Fibroblast of the aortic adventitia (primary cell): ENCODE measurements at regions not wholly inside any gene's neighbourhood (a gene's known extent, or its start where the extent isn't known, plus 50 kb on each side); places are given as distances from the start of the nearest gene placed in this dataset.

ENCODE experiments used
- DNase-seq: peaks from one replicate; pipeline ENCODE4 v3.0.0-alpha.2; 2010; ENCODE audit warnings: low read depth
- H3K4me3 ChIP-seq: 2 replicates; pipeline ENCODE4 v1.5.1; 2011; ENCODE audit warnings: low read depth, mild to moderate bottlenecking, control low read depth, low read length, moderate library complexity
- TF ChIP-seq, protein P1 (sequence below): IDR thresholded peaks from 2 replicates; pipeline ENCODE4 v1.5.1; 2011; ENCODE audit warnings: mild to moderate bottlenecking, low read length, control low read depth, inconsistent platforms; ENCODE audit not compliant: insufficient read depth

DNA sequence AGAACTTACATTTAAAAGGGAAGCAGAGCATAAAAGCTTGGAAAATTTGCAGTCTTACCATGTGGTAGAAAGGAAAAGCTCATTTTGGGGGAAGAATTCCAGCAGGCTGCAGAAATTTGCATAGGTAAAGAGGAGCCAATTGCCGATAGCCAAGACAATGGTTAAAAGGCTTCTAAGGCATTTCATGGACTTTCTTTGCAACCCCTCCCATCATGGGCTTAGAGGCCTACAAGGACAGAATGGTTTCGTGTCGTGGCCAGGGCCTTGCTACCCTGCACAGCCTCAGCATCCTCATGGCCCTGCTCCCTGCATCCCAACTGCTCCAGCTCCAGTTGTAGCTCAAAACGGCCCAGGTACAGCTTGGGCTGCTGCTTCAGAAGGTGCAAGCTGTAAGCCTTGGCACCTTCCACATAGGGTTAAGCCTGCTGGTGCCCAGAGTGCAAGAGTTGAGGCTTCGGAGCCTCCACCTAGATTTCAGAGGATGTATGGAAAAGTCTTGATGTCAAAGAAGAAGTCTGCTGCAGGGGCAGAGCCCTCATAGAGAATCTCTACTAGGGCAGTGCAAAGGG, 420.3 kb downstream of the PCDH17 start:
- TF ChIP-seq, protein P1, sequence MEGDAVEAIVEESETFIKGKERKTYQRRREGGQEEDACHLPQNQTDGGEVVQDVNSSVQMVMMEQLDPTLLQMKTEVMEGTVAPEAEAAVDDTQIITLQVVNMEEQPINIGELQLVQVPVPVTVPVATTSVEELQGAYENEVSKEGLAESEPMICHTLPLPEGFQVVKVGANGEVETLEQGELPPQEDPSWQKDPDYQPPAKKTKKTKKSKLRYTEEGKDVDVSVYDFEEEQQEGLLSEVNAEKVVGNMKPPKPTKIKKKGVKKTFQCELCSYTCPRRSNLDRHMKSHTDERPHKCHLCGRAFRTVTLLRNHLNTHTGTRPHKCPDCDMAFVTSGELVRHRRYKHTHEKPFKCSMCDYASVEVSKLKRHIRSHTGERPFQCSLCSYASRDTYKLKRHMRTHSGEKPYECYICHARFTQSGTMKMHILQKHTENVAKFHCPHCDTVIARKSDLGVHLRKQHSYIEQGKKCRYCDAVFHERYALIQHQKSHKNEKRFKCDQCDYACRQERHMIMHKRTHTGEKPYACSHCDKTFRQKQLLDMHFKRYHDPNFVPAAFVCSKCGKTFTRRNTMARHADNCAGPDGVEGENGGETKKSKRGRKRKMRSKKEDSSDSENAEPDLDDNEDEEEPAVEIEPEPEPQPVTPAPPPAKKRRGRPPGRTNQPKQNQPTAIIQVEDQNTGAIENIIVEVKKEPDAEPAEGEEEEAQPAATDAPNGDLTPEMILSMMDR, result no peak
- no peak overlapping the region for H3K4me3 ChIP-seq

DNA sequence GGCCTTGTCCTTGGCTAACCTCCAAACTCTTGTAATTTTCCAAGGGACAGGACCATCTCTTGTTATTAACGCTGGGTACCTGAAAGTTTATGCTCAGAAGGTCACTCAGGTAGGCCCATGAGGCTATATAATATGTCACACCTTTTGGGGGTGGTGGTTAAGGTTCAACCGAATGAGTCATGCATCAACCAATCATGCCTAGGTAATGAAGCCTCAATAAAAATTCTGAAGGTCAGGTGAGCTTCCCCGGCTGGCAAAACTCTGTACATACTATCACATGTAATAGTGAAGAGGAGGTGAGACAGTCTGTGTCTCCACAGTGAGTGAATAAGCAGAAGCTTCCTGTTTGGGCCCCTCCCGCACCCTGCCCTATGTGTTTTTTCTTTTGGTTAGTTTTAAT, 424.9 kb downstream of the PCDH17 start:
- TF ChIP-seq, protein P1, result no peak
- no peak overlapping the region for H3K4me3 ChIP-seq
- DNase-seq, result no peak

More for the DNA sequence above, 420.3 kb downstream of the PCDH17 start:
- no peak for DNase-seq

DNA sequence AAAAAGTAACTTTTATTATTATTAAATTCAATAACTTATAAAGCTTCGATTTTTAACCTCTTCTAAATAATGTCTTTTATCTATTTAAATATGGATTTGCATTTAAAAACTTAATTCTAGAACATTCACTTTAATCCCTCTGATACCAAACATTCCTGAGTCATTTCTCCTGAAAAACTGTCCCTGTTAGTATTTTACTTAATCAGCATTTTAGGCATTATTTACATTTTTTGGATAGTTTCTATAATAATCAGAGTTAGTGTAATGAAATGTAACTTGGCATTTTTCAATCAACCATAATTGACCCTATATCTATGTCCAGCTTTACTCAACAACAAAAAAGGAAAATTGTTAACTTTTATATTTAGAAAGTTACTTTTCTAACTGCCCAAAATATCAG, 428.1 kb downstream of the PCDH17 start:
- no peak for DNase-seq
- TF ChIP-seq, protein P1, result no peak
- H3K4me3 ChIP-seq, result no peak overlapping the region

DNA sequence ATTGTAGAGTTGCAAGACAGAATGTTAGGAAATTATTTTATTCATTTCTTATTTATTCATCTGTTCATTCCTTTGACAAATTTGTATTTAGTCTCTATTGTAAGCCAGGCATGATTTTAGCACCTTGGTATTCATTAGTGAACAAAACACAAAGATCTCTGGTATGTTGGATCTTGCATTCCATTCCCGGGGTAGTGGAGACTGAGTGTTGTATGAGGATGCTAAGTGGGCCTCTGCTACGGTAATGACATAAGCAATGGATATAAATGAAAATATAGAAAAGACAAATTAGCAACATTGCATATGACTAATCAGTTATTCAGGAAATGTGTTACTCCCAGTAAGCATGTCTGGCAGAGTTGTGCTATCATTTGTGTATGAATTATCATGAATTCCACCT, 449.3 kb downstream of the PCDH17 start:
- TF ChIP-seq, protein P1, result no peak
- DNase-seq, result no peak
- no peak overlapping the region for H3K4me3 ChIP-seq

DNA sequence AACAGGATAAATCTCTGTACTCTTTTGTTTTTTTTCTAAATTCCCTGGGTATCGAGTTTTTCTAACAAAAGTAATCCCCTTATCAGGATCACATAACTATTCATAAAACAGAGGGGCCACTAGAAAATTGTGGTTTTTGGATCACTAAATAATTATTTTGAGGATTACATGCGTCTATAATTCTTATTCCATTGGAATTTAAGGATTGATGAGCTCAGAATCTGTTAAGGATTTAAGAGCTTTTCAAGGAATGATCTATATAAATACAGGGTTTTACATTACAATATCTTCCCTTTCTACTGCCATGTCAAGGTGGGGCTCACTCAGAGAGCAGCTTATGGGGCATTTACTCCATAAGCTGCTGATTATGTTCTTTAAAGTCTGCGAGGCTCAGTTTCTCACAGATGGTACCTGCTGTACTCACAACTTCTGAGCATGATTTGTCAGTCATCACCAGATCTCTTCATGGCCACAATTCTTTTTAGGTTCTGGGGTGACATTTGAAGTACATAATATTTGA, 449.8 kb downstream of the PCDH17 start:
- no peak overlapping the region for H3K4me3 ChIP-seq
- TF ChIP-seq, protein P1, result no peak
- DNase-seq, result no peak

DNA sequence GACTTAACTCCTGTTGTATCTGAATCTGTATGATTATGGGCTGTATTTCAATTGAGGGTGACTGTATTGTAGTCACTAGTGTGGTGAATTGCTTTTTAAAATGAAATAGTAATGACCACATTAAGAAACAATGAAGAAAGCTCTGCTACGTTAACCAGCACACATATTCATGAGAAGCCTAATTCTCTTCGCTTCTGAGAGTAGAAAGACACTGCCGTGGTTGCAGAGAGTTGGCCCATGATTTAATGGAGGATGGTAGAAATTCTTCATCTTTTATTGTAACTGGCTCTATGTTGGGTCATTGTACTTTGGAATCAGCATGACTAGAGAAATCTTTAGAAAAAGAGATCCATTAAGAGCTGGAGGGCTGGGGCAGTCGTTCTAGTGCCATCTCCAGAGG, 451.5 kb downstream of the PCDH17 start:
- TF ChIP-seq, protein P1, result no peak
- H3K4me3 ChIP-seq, result no peak overlapping the region
- no peak for DNase-seq

DNA sequence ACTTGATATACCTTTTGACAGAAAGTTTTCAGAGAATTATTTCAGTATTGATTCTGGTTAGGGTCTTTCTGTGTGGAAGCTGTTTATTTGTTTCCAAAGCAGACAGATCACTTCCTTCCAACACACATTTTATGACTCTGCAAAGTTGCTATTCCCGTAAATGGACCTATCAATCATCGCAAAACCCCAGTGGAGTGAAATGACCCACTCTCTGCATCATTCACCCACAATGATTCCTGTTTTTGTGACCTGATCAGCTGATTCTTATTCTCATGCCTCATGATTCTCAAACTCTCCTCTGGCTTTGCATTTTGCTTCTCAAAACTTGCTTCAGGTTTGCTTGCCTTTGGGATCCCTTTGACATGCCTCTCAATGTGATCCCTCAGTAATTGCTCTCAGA, 453.7 kb downstream of the PCDH17 start:
- TF ChIP-seq, protein P1, result no peak
- DNase-seq, result no peak
- no peak overlapping the region for H3K4me3 ChIP-seq
